GM18520 (cell line): ENCODE measurements at regions not wholly inside any gene's neighbourhood (a gene's known extent, or its start where the extent isn't known, plus 50 kb on each side); places are given as distances from the start of the nearest gene placed in this dataset.
"Not testable (repeated sequence)": the region's sequence is repeated elsewhere in the genome, so short reads cannot be mapped to it uniquely, and the experiment has no call there.

ENCODE experiments used
- ATAC-seq: cut with Tn5 transposase; IDR thresholded peaks from one replicate; pipeline ENCODE4 v1.9.1; 2021; ENCODE audit not compliant: unreplicated experiment

DNA sequence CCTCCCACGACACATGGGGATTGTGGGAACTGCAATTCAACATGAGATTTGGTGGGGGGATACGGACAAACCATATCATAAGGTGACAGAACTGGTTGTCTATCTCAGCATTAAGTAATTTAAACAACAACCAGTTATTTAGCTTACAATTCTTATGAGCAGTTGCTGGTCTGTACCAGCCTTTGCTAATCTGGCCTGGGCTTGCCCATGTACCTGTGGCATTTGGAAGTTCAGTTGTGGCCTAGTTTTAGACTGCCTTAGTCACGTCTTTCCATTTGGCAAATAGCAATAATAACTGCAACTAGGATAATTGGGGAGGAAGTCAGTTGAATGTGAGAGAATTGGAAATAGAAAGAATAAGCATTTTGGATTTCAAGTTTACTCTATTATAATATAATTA is 441.8 kb upstream of the CXADR start:
- ATAC-seq: no peak

DNA sequence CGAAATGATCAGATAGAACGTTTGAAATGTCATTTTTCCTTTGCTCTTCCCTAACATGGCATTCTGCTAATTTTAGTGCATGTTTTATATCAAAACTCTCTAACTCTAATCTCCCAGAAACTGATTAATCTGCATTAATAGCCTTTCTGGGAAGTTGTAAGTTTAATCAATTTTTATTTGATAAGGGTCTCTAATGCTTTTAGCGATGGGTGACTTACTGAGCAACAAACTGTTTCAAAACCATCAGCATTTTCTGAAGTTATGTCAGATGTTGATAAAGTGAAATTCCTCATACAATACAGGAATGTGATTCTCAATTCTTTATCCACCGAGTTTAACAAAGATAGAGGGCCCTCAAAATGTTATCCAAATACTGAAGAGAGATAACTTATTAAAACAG is 431.6 kb upstream of the CXADR start:
- ATAC-seq: no peak

DNA sequence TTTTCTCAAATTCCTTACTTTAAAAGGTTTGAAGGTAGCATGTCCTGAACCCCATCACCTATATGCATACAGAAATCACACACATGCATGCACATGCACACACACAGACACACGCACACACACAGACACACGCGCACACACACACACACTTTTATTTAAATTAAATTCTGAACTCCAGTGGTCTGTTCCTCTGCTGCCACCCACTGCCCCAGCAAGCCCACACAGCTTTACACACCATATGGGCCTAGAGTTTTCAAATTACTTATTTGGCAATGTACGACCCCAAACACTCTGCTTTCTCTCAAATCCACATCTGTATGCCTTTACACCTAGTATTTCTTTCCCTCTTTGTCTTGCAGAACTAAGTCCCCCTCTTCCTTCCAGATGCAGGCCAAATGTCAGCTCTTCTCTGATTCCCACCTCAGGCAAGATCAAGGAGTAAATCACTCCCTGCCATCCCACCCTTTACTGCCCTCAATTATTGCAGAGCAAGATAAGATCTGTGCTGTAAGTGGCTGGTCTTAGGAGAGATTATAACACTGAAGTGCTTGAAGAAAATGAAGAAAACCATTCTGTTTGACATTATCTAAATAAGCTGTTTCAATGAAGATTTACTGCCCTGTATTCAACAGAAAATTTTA is 429.9 kb upstream of the CXADR start:
- no peak for ATAC-seq

DNA sequence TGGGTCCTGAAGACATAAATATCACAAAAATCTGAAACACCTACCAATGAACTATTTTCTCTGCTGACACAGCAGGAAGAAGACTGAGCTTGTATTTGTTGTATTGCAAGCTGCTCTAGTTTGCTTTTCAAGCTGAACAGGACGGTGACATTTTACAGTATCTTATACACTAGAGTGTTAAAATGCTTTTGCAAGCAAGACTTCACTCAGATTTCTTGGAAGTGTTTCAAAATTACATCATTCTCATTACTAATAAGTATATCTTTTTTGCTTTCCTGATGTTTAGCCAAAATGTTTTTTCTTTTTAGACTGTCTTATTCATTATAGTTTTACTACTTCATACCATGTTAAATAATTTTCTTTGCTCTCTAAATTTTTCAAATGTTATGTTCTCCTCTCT is 427.1 kb upstream of the CXADR start:
- no peak for ATAC-seq

DNA sequence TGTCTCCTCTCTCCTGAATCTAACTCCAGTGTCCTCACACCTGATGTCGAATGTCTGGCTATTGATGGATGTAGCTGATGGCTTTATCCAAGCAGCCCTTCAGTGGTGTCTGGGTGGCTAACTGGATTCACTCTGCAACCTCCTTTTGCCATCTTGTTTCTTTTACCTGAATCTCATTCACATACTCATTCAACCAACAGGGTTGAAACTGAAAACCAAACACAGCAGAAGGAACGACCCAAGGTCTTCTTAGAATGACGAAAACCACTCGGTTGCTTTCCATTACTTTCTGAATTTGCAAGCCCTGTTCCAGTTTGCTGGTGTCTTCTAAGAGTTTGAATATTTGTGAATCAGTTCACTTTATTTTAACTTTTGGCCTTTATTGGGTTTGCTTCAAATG is 424.3 kb upstream of the CXADR start:
- ATAC-seq: no peak

DNA sequence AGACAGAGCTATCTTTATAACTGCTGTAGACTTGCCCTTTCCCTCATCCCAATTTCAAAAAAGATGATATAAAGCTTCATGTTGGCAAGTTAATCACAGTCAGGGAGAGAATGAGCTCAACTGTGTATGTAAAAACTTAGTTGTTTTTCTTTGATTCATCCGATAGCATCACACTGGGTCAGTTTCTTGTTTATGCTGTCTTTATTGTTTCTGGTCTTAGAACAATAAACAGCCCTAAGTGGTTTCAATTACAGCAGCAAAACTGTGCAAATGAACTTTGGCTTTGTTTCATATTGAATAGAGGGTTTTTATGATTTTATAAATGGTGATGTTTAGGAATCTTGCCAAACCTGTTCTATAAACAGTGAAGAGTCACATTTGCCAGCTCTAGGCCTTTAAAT is 423.8 kb upstream of the CXADR start:
- no peak for ATAC-seq

DNA sequence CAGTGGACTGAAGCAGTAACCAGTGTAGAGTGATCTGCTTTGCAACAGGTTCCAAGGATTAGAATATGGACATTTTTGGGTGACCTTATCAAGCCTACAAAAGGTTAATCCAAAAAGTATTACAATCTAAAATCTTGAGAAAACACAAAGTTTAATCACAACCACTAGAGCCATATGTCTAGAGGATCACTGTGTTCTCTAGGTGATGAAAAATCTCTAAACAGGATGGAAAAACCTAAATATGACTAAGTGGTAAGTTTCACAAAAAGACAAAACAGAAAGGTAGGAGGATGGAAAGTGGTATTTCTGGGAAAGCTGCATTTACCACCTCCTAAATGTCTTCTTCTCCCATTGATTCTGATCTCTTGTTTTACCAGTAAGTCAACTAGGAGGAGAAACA is 411.1 kb upstream of the CXADR start:
- ATAC-seq: no peak

DNA sequence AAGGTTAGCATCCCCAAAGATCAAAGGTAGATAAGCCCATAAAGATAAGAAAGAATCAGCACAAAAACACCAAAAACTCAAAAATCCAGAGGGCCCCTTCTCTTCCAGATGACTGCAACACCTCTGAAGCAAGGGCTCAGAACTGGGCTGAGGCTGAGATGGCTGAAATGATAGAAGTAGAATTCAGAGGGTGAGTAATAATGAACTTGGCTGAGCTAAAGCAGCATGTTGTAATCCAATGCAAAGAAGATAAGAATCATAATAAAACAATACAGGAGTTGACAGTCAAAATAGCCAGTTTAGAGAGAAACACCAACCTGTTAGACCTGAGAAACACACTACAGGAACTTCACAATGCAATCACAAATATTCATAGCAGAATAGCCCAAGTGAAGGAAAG is 406.9 kb upstream of the CXADR start:
- no peak for ATAC-seq

DNA sequence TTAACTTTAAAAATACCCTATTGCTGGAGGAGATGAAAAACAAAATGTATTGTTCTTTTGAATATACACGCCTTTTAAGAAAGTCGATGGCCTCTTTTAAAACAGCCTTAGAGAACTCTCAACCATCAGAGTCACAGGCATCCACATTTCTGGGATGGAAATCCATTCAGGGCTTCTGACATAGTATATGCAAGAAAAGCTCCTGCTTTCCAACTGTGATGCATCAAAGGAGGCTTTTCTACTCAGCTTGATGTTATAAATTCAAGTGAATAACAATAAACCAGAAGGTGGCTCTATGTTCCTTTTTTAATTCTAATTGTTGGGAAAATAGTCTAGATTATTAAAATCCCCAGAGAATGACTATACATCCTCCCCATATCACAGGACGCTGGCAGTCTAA is 398.8 kb upstream of the CXADR start:
- ATAC-seq: no peak

DNA sequence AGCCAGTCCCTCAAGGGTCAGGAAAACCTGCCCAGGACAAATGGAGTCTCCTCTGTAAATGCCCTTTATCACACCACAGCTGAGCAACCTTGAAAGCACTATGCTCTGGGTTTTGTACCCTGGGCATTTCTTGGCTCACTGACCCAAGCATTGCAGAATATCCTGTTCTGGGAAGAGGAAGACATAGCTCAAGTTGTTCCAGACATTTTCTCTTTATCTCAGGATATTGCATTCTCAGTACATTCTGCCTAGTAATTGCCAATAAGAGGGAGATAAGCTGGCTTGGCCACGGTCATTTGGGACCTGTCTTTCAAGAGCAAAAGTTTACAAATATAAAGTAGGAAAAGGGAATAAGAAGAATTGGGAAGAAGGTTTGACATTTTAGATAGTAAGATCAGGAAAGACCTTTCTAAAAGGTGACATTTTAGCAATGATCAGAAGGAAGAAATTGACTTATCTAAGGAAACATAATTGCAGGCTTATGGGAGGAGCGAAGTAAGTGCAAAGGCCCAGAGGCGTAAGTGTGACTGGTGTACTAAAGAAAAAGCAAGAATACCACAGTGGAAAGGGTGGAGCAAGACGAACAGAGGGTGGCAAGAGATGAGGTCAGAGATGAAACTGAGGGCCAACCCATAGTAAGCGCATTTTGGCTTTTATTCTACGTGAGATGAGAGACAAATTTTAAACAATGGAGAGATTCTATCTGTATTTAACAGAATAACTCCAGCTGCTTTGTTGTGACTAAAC is 394.0 kb upstream of the CXADR start:
- no peak for ATAC-seq

DNA sequence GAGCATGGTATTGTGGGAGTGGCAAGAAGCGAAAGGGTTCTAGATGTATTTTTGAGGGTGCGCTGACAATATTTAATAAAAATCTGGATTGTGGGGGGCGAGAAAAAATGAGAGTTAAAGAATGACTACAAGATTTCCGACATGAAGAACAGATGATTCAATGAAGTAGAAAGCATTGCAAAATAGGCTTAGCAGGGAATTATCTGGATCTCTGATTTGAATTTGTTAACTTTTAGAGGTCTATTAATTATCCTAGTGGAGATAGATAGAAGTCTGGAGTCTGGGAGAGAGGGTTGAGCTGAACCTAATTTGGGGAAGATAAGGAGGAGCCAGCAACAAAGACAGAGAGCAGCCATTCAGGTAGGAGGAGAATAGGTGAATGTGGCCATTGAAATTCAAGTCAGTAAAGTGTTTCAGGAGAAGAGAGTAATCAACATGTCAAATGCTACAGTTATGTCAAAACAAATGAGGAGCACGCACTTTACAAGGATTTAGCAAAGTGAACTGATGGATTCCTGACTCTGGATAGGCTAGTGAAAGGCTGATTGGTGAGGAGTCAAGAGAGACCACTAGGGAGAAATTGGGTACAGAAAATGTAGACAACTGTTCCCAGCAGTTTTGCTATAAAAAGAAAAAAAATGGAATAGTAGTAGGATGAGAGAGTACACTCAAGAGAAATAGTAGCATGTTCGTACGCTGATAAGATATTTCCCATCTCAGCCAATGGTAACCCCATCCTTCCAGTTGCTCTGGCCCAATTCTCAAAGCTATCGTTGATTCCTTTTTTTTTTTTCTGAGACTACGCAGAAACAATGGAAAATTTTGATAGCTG is 393.2 kb upstream of the CXADR start:
- ATAC-seq: no peak

DNA sequence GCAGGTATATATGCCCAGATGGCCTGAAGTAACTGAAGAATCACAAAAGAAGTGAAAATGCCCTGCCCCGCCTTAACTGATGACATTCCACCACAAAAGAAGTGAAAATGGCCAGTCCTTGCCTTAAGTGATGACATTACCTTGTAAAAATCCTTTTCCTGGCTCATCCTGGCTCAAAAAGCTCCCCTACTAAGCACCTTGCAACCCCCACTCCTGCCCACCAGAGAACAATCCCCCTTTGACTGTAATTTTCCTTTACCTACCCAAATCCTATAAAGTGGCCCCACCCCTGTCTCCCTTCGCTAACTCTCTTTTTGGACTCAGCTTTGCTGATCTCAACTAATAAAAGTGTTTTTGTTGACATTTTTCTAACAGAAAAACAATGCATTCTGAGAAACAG is 385.4 kb upstream of the CXADR start:
- ATAC-seq: not testable (repeated sequence)

DNA sequence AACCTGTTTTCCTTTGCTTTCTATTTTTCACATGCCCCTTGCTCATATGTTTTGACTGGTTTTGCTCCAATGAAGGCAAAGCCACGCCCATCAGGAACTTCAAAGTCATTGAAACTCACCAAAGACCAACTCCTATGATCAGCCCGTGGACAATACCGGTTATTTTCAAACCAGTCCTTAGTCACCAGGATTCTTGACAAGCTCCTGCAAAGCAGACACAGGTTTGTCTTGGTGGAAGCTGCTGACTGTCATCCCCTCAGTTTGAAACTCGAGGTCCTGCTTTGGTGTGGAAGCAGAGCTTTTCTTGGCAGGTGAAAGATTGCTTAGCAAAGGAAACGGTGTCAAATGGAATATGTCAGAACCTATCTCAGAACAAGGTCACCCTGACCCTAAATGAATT is 384.7 kb upstream of the CXADR start:
- ATAC-seq: no peak

DNA sequence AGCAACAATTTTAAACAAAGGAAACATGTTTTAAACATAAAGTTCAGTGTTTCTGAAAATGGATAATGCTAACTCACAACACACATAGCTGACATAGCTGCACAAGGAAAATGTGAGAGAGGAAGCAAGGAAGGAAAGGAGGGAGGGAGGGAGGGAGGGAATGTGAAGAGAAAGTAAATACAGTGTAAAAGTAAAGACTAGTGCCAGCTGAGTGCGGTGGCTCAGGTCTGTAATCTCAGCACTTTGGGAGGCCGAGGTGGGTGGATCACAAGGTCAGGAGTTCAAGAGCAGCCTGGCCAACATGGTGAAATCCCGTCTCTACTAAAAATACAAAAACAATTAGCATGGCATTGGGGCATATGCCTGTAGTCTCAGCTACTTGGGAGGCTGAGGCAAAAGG is 373.7 kb upstream of the CXADR start:
- not testable (repeated sequence) for ATAC-seq

DNA sequence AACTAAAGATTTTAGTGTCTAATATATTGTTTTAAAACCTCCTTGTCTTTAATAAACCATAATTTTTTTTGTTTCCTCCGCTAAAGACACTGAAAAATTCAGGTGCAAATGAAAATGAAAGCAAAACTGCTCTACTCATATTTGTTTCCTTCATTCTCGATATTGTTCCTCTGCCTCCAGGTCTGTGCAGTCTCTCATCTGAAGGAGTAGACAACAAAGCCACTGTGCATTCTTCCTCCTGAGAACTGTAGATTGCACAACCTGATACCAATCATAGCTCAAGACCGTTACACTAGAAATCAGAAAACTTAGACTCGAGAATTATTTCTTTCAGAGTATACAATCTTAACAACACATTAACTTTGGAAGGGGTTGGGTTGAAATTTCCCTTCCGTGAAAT is 373.1 kb upstream of the CXADR start:
- ATAC-seq: no peak

DNA sequence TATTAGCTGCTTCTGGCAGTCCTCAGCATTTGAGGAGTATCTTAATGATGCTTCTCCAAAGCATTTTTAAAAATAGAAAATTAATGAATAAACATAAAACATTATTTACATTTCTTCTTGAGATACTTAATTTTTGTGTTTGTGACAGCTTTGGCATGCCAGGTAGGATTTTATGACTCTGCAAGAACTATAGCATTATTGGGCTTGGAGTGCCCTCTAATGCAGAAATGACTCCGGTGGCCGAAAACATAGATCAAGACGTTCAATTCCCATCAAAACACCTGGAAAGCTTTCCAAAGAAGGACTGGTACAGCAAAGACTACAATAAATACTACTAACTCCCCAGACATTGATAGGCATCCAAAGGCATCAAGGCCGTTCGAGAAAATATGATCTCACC is 366.4 kb upstream of the CXADR start:
- ATAC-seq: no peak

DNA sequence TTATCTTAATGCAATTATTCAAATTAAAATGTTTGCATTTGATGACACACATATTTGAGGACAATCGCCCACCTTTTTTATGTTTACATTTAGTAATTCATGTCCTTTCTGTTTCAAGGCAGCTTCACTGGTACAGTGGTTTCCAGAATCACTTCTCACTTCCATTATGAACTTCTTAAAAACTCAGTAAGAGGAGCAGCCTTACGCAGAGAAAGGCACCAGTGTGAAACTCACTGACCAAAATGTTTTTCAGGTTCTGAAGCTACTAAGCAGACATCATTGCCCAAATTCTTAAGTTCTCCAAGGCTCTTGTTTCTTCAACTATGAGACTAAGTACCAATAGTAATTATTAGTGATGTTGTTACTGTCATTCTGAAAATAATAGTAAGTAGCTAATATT is 353.1 kb upstream of the CXADR start:
- no peak for ATAC-seq

DNA sequence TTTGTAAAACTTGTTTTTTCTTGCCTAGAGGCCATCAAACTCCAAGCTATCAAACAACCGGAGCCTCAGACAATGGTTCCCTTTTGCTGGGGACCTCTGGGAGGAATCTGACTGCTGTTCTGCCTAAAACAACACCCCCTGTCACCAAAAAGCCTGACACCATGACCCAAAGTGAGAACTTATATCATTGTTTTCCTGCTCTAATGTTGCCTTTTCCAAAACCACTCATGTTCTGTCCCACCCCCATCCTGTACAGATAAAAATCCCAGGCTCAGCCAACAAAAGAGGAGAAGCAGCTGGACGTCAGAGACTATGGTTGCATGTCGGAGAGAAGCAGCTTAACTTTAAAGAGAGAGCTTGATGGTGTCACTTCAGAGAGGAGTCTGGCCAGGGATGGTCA is 327.2 kb upstream of the CXADR start:
- no peak for ATAC-seq

DNA sequence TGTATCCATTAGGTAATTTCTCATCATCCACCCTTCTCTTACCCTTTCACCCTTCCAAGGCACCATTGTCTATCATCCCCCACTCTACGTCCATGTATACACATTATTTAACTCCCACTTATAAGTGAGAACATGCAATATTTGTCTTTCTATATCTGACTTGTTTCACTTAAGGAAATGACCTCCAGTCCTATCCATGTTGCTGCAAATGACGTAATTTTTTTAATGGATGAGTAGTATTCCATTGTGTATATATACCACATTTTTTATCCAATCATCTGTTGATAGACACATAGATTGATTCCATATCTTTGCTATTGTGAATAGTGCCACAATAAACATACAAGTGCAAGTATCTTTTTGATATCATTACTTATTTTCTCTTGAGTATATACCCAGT is 322.9 kb upstream of the CXADR start:
- ATAC-seq: no peak

DNA sequence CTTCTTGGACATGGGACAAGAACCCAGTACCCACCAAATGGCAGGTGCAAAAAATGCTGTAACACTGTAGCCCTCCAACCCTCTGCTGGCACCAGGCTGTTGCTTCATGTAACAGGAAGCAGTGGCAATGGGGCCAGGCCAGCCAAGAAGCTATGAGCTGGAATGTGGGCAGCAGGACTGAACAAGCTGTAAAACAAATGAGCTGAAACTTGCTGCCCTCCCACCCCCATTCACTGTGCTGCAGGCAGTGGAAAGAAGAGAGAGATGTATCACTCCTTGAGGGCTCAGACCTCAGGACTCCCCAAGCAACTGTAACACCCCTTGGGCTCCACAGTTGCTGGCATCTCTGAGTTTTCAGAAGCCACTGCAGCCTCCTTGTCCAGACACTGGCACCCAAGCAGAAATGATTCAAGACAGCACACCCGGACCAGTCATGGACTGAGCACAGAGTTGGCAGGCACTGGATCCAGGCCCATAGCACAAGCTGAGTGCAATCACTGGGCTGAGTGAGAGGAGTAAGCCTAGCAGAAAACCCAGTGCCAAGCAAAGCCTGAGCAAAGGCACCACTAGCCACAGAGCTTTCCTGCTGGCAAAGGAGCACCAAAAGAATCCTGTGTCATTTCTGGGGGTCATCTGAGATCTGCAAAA is 321.4 kb upstream of the CXADR start:
- ATAC-seq: no peak

DNA sequence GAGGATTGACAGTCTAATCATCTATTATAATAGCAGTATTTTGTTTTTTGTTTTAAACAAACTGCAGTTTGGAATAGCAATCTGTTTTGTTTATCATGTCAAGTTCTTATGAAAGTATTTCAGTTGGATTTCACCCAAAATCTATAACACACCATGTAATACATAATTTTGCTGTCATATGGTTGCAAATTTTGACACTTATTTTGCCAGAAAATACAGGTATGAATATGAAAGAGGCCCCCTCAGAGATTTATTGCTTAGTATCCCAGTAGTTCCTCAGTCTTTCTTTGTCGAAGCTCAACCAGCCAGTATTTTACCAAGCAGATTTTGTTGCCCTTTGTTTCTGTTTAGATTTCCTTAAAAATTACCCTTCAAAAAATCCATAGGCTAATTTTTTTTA is 317.5 kb upstream of the CXADR start:
- no peak for ATAC-seq

DNA sequence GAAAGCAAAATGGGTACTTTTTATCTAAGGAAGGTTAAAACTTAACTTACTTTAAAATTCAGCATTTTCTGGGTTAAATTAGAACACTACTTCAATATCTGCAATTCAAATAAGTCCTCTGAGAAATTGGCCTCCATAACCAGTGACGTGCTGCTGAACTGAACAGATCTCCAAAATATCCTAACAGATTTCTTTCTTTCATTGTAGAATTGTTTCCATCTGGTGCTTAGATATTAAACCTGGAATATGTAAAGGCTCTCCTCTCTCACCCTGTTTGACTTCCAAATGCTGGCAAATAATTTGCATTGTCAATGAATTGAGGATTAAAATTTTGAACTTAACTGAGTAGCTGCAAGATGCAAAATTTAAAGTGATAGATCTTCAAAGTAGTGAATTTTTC is 316.9 kb upstream of the CXADR start:
- no peak for ATAC-seq
